ELF-1 (cell line): ENCODE measurements at regions not wholly inside any gene's neighbourhood (a gene's known extent, or its start where the extent isn't known, plus 50 kb on each side); places are given as distances from the start of the nearest gene placed in this dataset.
A peak's percentile ranks its signal among the peaks of the same experiment; 100 is the strongest.

Source experiments
- DNase-seq: peaks from one replicate; pipeline ENCODE4 v3.0.0-alpha.2; 2016; ENCODE audit warnings: low read depth, low spot score

GRCh38 chr4:164484551-164484950 lies 269.4 kb upstream of the SMIM31 start:
- DNase-seq: no peak

GRCh38 chr4:164485136-164485535 lies 268.8 kb upstream of the SMIM31 start:
- DNase-seq: no peak

GRCh38 chr4:164488114-164488513 lies 265.8 kb upstream of the SMIM31 start:
- no peak for DNase-seq

GRCh38 chr4:164501074-164501473 lies 252.9 kb upstream of the SMIM31 start:
- no peak for DNase-seq

GRCh38 chr4:164503874-164504273 lies 250.1 kb upstream of the SMIM31 start:
- no peak for DNase-seq

- no peak for DNase-seq
These were observed 245.8 kb upstream of the SMIM31 start for GRCh38 chr4:164508097-164508496.

- no peak for DNase-seq
These were observed 245.2 kb upstream of the SMIM31 start for GRCh38 chr4:164508771-164509170.

GRCh38 chr4:164509951-164510350 lies 244.0 kb upstream of the SMIM31 start:
- DNase-seq: no peak

- no peak for DNase-seq
These were observed 241.8 kb upstream of the SMIM31 start for GRCh38 chr4:164512124-164512523.

GRCh38 chr4:164514765-164515164 lies 239.2 kb upstream of the SMIM31 start:
- no peak for DNase-seq

- no peak for DNase-seq
These were observed 229.1 kb upstream of the SMIM31 start for GRCh38 chr4:164524789-164525188.

GRCh38 chr4:164526933-164527583 lies 226.9 kb upstream of the SMIM31 start:
- no peak for DNase-seq

- no peak for DNase-seq
These were observed 224.9 kb upstream of the SMIM31 start for GRCh38 chr4:164529058-164529457.

GRCh38 chr4:164529486-164529885 lies 224.4 kb upstream of the SMIM31 start:
- DNase-seq: no peak

GRCh38 chr4:164531336-164531735 lies 222.6 kb upstream of the SMIM31 start:
- DNase-seq: no peak

- peak; percentile 5 for DNase-seq
These were observed 217.1 kb upstream of the SMIM31 start for GRCh38 chr4:164536814-164537213.

GRCh38 chr4:164538097-164538496 lies 215.8 kb upstream of the SMIM31 start:
- DNase-seq: no peak

GRCh38 chr4:164540987-164541386 lies 212.9 kb upstream of the SMIM31 start:
- no peak for DNase-seq

- no peak for DNase-seq
These were observed 211.5 kb upstream of the SMIM31 start for GRCh38 chr4:164542431-164542830.

- DNase-seq: peak; percentile 15
These were observed 202.8 kb upstream of the SMIM31 start for GRCh38 chr4:164550989-164551712.

GRCh38 chr4:164551713-164552040 lies 202.3 kb upstream of the SMIM31 start:
- no peak for DNase-seq

GRCh38 chr4:164571593-164572390 lies 182.1 kb upstream of the SMIM31 start:
- DNase-seq: no peak

- DNase-seq: no peak
These were observed 181.1 kb upstream of the SMIM31 start for GRCh38 chr4:164572877-164573279.
